ENCODE measurements at regions not wholly inside any gene's neighbourhood (a gene's known extent, or its start where the extent isn't known, plus 50 kb on each side); places are given as distances from the start of the nearest gene placed in this dataset.

- DNase-seq (ENCODE audit: low spot score): no peak
Measured at GRCh38 chr2:239625971-239626734, 225.3 kb upstream of the HDAC4 start.

- DNase-seq (ENCODE audit: low spot score): no peak
Measured at GRCh38 chr2:239625156-239625845, 224.5 kb upstream of the HDAC4 start.

- DNase-seq (ENCODE audit: low spot score): no peak
Measured at GRCh38 chr2:239621611-239622010, 220.8 kb upstream of the HDAC4 start.

GRCh38 chr2:239619369-239619768 is 218.5 kb upstream of the HDAC4 start:
- no peak for DNase-seq (ENCODE audit: low spot score)

GRCh38 chr2:239616729-239617128 is 215.9 kb upstream of the HDAC4 start:
- no peak for DNase-seq (ENCODE audit: low spot score)

GRCh38 chr2:239612133-239612532 is 211.3 kb upstream of the HDAC4 start:
- DNase-seq (ENCODE audit: low spot score): no peak

- DNase-seq (ENCODE audit: low spot score): no peak
Measured at GRCh38 chr2:239611222-239611795, 210.5 kb upstream of the HDAC4 start.

GRCh38 chr2:239610457-239611221 is 209.8 kb upstream of the HDAC4 start:
- DNase-seq (ENCODE audit: low spot score): no peak

GRCh38 chr2:239609607-239610310 is 208.9 kb upstream of the HDAC4 start:
- DNase-seq (ENCODE audit: low spot score): no peak

- no peak for DNase-seq (ENCODE audit: low spot score)
Measured at GRCh38 chr2:239609162-239609561, 208.3 kb upstream of the HDAC4 start.

GRCh38 chr2:239608723-239609122 is 207.9 kb upstream of the HDAC4 start:
- no peak for DNase-seq (ENCODE audit: low spot score)

- DNase-seq (ENCODE audit: low spot score): no peak
Measured at GRCh38 chr2:239608260-239608659, 207.4 kb upstream of the HDAC4 start.

- DNase-seq (ENCODE audit: low spot score): no peak
Measured at GRCh38 chr2:239607517-239608191, 206.8 kb upstream of the HDAC4 start.

- DNase-seq (ENCODE audit: low spot score): no peak
Measured at GRCh38 chr2:239606741-239607516, 206.1 kb upstream of the HDAC4 start.

GRCh38 chr2:239605976-239606375 is 205.2 kb upstream of the HDAC4 start:
- peak; percentile 89 for DNase-seq (ENCODE audit: low spot score)

GRCh38 chr2:239605409-239605808 is 204.6 kb upstream of the HDAC4 start:
- DNase-seq (ENCODE audit: low spot score): no peak

- no peak for DNase-seq (ENCODE audit: low spot score)
Measured at GRCh38 chr2:239604861-239605260, 204.0 kb upstream of the HDAC4 start.

- DNase-seq (ENCODE audit: low spot score): no peak
Measured at GRCh38 chr2:239603411-239604356, 202.9 kb upstream of the HDAC4 start.
